Bronchial epithelial cell (primary cell): ENCODE measurements at regions not wholly inside any gene's neighbourhood (a gene's known extent, or its start where the extent isn't known, plus 50 kb on each side); places are given as distances from the start of the nearest gene placed in this dataset.

ENCODE experiments used
- DNase-seq: peaks from one replicate; pipeline ENCODE4 v3.0.0-alpha.2; 2010; ENCODE audit warnings: low read depth
- FAIRE-seq: peaks from 2 replicates; lab custom pipeline; 2011; peaks lifted over from hg19 to GRCh38; lab: Jason Lieb, UNC
- H3K27me3 ChIP-seq: 2 replicates; pipeline ENCODE4 v1.5.1; 2011; ENCODE audit warnings: low read length; ENCODE audit not compliant: control insufficient read depth, insufficient read depth
- H3K36me3 ChIP-seq: 2 replicates; pipeline ENCODE4 v1.5.1; 2011; ENCODE audit warnings: low read length; ENCODE audit not compliant: control insufficient read depth, insufficient read depth
- H3K4me3 ChIP-seq: 2 replicates; pipeline ENCODE4 v1.5.1; 2011; ENCODE audit warnings: mild to moderate bottlenecking, low read depth, low read length, control low read depth
- TF ChIP-seq, protein P1 (sequence below): IDR thresholded peaks from 2 replicates; pipeline ENCODE4 v1.5.1; 2011; ENCODE audit warnings: mild to moderate bottlenecking, moderate library complexity, low read length, control low read depth, inconsistent platforms; ENCODE audit not compliant: insufficient read depth, severe bottlenecking

DNA sequence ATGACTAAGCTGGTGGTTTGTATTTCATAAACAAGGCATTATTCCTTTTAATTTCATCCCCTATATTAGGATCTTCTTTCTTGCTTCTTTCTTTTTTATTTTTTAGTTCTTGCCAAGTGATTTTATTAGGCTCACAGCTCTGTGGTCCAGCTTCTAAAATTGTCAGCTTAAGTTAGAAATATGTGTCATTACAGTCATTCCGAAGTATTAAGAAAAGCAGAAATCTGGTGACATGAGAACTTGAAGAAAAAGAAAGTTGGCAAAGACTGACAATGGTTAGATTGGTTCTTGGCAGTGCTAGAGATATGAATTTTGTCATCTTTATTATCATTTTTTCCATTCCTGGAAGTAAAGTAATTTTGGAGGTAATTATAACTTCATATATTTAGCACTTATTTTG lies 166.5 kb upstream of the PRR16 start:
- no peak for DNase-seq
- no peak overlapping the region for H3K4me3 ChIP-seq
- no peaks in the 10 kb centered on the region for H3K27me3 ChIP-seq
- H3K36me3 ChIP-seq = no peaks in the 10 kb centered on the region
- no peak for FAIRE-seq
- TF ChIP-seq, protein P1, sequence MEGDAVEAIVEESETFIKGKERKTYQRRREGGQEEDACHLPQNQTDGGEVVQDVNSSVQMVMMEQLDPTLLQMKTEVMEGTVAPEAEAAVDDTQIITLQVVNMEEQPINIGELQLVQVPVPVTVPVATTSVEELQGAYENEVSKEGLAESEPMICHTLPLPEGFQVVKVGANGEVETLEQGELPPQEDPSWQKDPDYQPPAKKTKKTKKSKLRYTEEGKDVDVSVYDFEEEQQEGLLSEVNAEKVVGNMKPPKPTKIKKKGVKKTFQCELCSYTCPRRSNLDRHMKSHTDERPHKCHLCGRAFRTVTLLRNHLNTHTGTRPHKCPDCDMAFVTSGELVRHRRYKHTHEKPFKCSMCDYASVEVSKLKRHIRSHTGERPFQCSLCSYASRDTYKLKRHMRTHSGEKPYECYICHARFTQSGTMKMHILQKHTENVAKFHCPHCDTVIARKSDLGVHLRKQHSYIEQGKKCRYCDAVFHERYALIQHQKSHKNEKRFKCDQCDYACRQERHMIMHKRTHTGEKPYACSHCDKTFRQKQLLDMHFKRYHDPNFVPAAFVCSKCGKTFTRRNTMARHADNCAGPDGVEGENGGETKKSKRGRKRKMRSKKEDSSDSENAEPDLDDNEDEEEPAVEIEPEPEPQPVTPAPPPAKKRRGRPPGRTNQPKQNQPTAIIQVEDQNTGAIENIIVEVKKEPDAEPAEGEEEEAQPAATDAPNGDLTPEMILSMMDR = no peak

DNA sequence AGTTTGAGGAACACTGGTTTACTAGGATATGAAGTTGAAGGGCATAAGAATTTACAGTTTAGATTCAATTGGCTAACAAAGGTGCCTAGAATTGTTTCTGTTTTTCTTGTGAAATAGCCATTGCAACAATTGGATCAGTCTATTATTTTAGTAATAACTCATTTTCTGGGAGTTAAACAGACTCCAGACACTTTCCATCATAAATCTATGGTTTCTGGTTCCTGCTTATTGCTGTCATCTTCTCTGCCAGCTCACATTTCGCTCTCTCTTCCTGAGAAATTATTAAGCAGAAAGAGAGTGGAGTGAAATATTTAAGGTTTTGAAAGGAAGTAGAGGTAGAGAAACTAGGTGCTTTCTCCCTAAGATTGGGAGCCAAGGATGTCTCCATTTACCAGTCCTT lies 165.1 kb upstream of the PRR16 start:
- Histone ChIP-seq H3K27me3 (no peaks in the 10 kb centered on the region), H3K36me3 (no peaks in the 10 kb centered on the region), H3K4me3 (no peak overlapping the region)
- FAIRE-seq (no peak), DNase-seq (no peak)
- TF ChIP-seq, protein P1 = no peak

DNA sequence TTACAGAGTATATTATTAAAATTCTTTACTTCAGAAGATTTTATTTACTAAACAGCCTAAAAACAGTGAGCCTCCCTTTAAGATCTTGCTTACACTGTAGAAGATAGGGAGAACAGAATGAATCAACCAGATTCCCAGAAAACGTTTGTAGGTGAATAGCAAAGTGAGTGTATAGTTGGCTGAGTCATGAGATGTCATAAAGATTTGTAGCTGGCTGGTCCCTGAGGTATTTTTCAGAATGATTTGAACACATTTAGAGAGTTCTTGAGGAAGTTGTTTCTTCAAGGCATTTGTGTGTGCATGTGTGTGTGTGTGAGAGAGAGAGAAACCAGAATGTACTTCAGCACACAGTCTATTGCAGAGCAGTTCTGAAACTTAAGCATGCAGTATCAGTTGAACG lies 159.4 kb upstream of the PRR16 start:
- Histone ChIP-seq H3K36me3 (no peaks in the 10 kb centered on the region), H3K27me3 (no peaks in the 10 kb centered on the region), H3K4me3 (no peak overlapping the region)
- TF ChIP-seq, protein P1 = no peak
- DNase-seq (peak; percentile 71), FAIRE-seq (no peak)

DNA sequence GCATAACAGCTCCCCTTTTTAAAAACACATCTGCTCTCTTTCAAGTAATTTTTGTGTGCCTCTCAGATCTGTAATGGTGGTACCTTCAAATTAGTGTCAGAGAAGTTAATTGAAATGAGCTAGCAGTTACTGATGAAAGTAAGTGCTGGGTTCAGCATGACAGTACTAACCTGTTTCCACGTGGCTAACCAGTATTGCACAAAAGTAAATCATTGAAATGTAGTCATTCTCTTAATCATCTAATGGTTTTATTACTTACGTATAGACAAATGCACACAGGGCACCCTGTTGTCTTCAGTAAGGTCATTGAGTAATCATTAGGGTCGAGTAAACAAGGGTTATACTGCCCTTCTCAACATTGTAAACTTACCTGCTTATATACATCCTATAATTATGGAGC lies 157.8 kb upstream of the PRR16 start:
- no peak for FAIRE-seq
- no peaks in the 10 kb centered on the region for H3K36me3 ChIP-seq
- H3K27me3 ChIP-seq = no peaks in the 10 kb centered on the region
- TF ChIP-seq, protein P1 = no peak
- DNase-seq = peak; percentile 75
- H3K4me3 ChIP-seq = no peak overlapping the region

DNA sequence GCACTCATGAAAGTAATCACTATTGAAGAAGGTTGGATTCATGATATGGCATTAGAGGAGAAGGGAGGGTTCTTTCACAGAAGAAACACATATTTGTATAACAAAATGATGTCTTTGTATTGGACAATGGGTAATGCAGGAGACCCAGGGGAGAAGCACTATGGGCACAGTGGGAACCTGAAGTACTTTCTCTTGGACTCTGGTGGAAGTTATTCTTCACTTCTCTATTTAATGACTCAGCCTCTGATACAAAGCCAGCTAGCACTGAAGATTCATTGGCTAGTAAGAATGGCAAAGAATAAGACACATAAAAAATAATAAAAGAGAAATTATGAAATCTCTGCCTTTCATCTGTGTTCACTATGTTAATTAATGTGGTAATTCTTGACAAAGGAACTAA lies 149.9 kb upstream of the PRR16 start:
- Histone ChIP-seq H3K4me3 (no peak overlapping the region), H3K27me3 (no peaks in the 10 kb centered on the region), H3K36me3 (no peaks in the 10 kb centered on the region)
- TF ChIP-seq, protein P1 = no peak
- no peak for DNase-seq
- no peak for FAIRE-seq

DNA sequence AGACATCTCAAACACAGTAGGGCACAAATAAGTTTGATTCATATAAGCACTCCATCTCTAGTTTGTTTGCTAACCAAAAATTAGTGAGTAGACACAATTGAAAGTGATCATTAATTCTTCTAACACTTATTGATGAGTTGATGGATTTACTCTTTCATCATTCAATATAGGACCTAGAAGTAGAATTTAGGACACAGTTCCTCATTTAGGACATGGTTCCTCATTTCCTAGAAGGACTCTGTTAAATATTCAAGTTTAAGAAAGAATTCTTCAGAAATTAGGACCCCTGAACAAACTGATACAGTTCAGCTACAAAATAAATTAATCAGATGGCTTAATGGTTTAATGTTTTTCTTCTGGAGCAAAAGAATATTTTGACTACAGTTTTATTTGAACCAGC lies 143.5 kb upstream of the PRR16 start:
- Histone ChIP-seq H3K4me3 (no peak overlapping the region), H3K36me3 (no peaks in the 10 kb centered on the region), H3K27me3 (no peaks in the 10 kb centered on the region)
- DNase-seq (no peak), FAIRE-seq (no peak)
- TF ChIP-seq, protein P1 = no peak
